ENCODE measurements at regions not wholly inside any gene's neighbourhood (a gene's known extent, or its start where the extent isn't known, plus 50 kb on each side); places are given as distances from the start of the nearest gene placed in this dataset.

- no peak overlapping the region for H3K27ac ChIP-seq
- no peak for TF ChIP-seq CTCF (conservative IDR thresholded peaks at IDR 0.05)
- no peak for TF ChIP-seq ZFX (IDR thresholded peaks at IDR 0.05)
Observed at GRCh38 chr14:89533136-89533535, 116.1 kb upstream of the FOXN3 start.

- no peak for TF ChIP-seq ZFX (IDR thresholded peaks at IDR 0.05)
- no peak for TF ChIP-seq CTCF (conservative IDR thresholded peaks at IDR 0.05)
- H3K27ac ChIP-seq, result no peak overlapping the region
Observed at GRCh38 chr14:89531661-89532335, 114.8 kb upstream of the FOXN3 start.

GRCh38 chr14:89524990-89525667 lies 108.1 kb upstream of the FOXN3 start:
- TF ChIP-seq ZFX (IDR thresholded peaks at IDR 0.05) (no peak), CTCF (conservative IDR thresholded peaks at IDR 0.05) (no peak)

GRCh38 chr14:89524412-89524811 lies 107.4 kb upstream of the FOXN3 start:
- TF ChIP-seq ZFX (IDR thresholded peaks at IDR 0.05) (no peak), CTCF (conservative IDR thresholded peaks at IDR 0.05) (no peak)
- no peak overlapping the region for H3K27ac ChIP-seq

More at GRCh38 chr14:89524990-89525667, 108.1 kb upstream of the FOXN3 start:
- H3K27ac ChIP-seq, result no peak overlapping the region

GRCh38 chr14:89521988-89522387 lies 105.0 kb upstream of the FOXN3 start:
- TF ChIP-seq ZFX (IDR thresholded peaks at IDR 0.05) (no peak), CTCF (conservative IDR thresholded peaks at IDR 0.05) (no peak)
- H3K27ac ChIP-seq, result no peak overlapping the region

- TF ChIP-seq ZFX (IDR thresholded peaks at IDR 0.05), result no peak
- no peak for TF ChIP-seq CTCF (conservative IDR thresholded peaks at IDR 0.05)
- no peak overlapping the region for H3K27ac ChIP-seq
Observed at GRCh38 chr14:89519040-89519439, 102.0 kb upstream of the FOXN3 start.

- TF ChIP-seq ZFX (IDR thresholded peaks at IDR 0.05) (no peak), CTCF (conservative IDR thresholded peaks at IDR 0.05) (no peak)
- H3K27ac ChIP-seq, result no peak overlapping the region
Observed at GRCh38 chr14:89516173-89516572, 99.1 kb upstream of the FOXN3 start.
